ENCODE measurements at regions not wholly inside any gene's neighbourhood (a gene's known extent, or its start where the extent isn't known, plus 50 kb on each side); places are given as distances from the start of the nearest gene placed in this dataset.

GRCh38 chr5:99243111-99243510 is 314.3 kb upstream of the CHD1 start:
- ChIA-PET CTCF (no interaction called here), POLR2A (no interaction called here)
- no peak for TF ChIP-seq CTCF (IDR thresholded peaks at IDR 0.05; ENCODE audit: insufficient read depth, low read length, missing control alignments)
- DNase-seq (ENCODE audit: low read depth, low spot score) = no peak
- H3K4me3 ChIP-seq (ENCODE audit: low read depth, low read length) = no peak overlapping the region

GRCh38 chr5:99239826-99240360 is 311.1 kb upstream of the CHD1 start:
- POLR2A ChIA-PET = no interaction called here
- CTCF ChIA-PET = no interaction called here
- TF ChIP-seq CTCF (IDR thresholded peaks at IDR 0.05; ENCODE audit: insufficient read depth, low read length, missing control alignments) = no peak
- DNase-seq (ENCODE audit: low read depth, low spot score) = no peak
- H3K4me3 ChIP-seq (ENCODE audit: low read depth, low read length) = no peak overlapping the region

GRCh38 chr5:99191206-99191745 is 262.5 kb upstream of the CHD1 start:
- no peak overlapping the region for H3K4me3 ChIP-seq (ENCODE audit: low read depth, low read length)
- TF ChIP-seq CTCF (IDR thresholded peaks at IDR 0.05; ENCODE audit: insufficient read depth, low read length, missing control alignments) = no peak
- ChIA-PET POLR2A (no interaction called here), CTCF (no interaction called here)
- DNase-seq (ENCODE audit: low read depth, low spot score) = no peak

GRCh38 chr5:99187611-99188010 is 258.8 kb upstream of the CHD1 start:
- POLR2A ChIA-PET = no interaction called here
- no peak for DNase-seq (ENCODE audit: low read depth, low spot score)
- CTCF ChIA-PET = no interaction called here
- TF ChIP-seq CTCF (IDR thresholded peaks at IDR 0.05; ENCODE audit: insufficient read depth, low read length, missing control alignments) = no peak
- H3K4me3 ChIP-seq (ENCODE audit: low read depth, low read length) = no peak overlapping the region

- POLR2A ChIA-PET = no interaction called here
- H3K4me3 ChIP-seq (ENCODE audit: low read depth, low read length) = no peak overlapping the region
- CTCF ChIA-PET = no interaction called here
- TF ChIP-seq CTCF (IDR thresholded peaks at IDR 0.05; ENCODE audit: insufficient read depth, low read length, missing control alignments) = no peak
- DNase-seq (ENCODE audit: low read depth, low spot score) = no peak
Measured at GRCh38 chr5:99179206-99179605, 250.4 kb upstream of the CHD1 start.

GRCh38 chr5:99177796-99178195 is 249.0 kb upstream of the CHD1 start:
- POLR2A ChIA-PET = no interaction called here
- no peak overlapping the region for H3K4me3 ChIP-seq (ENCODE audit: low read depth, low read length)
- no peak for DNase-seq (ENCODE audit: low read depth, low spot score)
- no peak for TF ChIP-seq CTCF (IDR thresholded peaks at IDR 0.05; ENCODE audit: insufficient read depth, low read length, missing control alignments)
- CTCF ChIA-PET = no interaction called here

Data from AG04449 (cell line).